ENCODE measurements at regions not wholly inside any gene's neighbourhood (a gene's known extent, or its start where the extent isn't known, plus 50 kb on each side); places are given as distances from the start of the nearest gene placed in this dataset.

- no peak overlapping the region for H3K27ac ChIP-seq
- H3K9ac ChIP-seq: no peak overlapping the region
- H3K4me3 ChIP-seq (IDR thresholded peaks at IDR 0.05; ENCODE audit: insufficient read depth, low read depth, low read length): no peak overlapping the region
- H3K79me2 ChIP-seq (ENCODE audit: insufficient read depth, low read depth): no peaks in the 10 kb centered on the region
- no peaks in the 10 kb centered on the region for H3K4me1 ChIP-seq (ENCODE audit: low read depth, poor library complexity, severe bottlenecking)
- no peak overlapping the region for H3K4me2 ChIP-seq
- no peaks in the 10 kb centered on the region for H3K27me3 ChIP-seq (ENCODE audit: insufficient read depth, low read depth)
- H3K36me3 ChIP-seq (ENCODE audit: insufficient read depth): no peaks in the 10 kb centered on the region
- no peak for TF ChIP-seq CTCF (conservative IDR thresholded peaks at IDR 0.05; ENCODE audit: low read depth, low read length)
- H4K20me1 ChIP-seq (ENCODE audit: insufficient read depth): no peaks in the 10 kb centered on the region
- H2AFZ ChIP-seq (ENCODE audit: low read depth): no peak overlapping the region
Observed at GRCh38 chrX:39377157-39377556, 575.9 kb downstream of the MID1IP1 start.

- H3K4me2 ChIP-seq: no peak overlapping the region
- H3K9ac ChIP-seq: no peak overlapping the region
- no peak for TF ChIP-seq CTCF (conservative IDR thresholded peaks at IDR 0.05; ENCODE audit: low read depth, low read length)
- H4K20me1 ChIP-seq (ENCODE audit: insufficient read depth): no peaks in the 10 kb centered on the region
- H3K4me3 ChIP-seq (IDR thresholded peaks at IDR 0.05; ENCODE audit: insufficient read depth, low read depth, low read length): no peak overlapping the region
- H3K79me2 ChIP-seq (ENCODE audit: insufficient read depth, low read depth): no peaks in the 10 kb centered on the region
- no peak overlapping the region for H2AFZ ChIP-seq (ENCODE audit: low read depth)
- no peaks in the 10 kb centered on the region for H3K36me3 ChIP-seq (ENCODE audit: insufficient read depth)
- no peaks in the 10 kb centered on the region for H3K4me1 ChIP-seq (ENCODE audit: low read depth, poor library complexity, severe bottlenecking)
- no peaks in the 10 kb centered on the region for H3K27me3 ChIP-seq (ENCODE audit: insufficient read depth, low read depth)
- H3K27ac ChIP-seq: no peak overlapping the region
Observed at GRCh38 chrX:39377773-39378172, 576.5 kb downstream of the MID1IP1 start.

GRCh38 chrX:39381422-39381821 lies 580.2 kb downstream of the MID1IP1 start:
- H3K4me1 ChIP-seq (ENCODE audit: low read depth, poor library complexity, severe bottlenecking): no peaks in the 10 kb centered on the region
- no peak overlapping the region for H3K4me2 ChIP-seq
- no peak overlapping the region for H2AFZ ChIP-seq (ENCODE audit: low read depth)
- no peaks in the 10 kb centered on the region for H4K20me1 ChIP-seq (ENCODE audit: insufficient read depth)
- no peak overlapping the region for H3K27ac ChIP-seq
- H3K27me3 ChIP-seq (ENCODE audit: insufficient read depth, low read depth): no peaks in the 10 kb centered on the region
- no peak overlapping the region for H3K9ac ChIP-seq
- no peak for TF ChIP-seq CTCF (conservative IDR thresholded peaks at IDR 0.05; ENCODE audit: low read depth, low read length)
- H3K36me3 ChIP-seq (ENCODE audit: insufficient read depth): no peaks in the 10 kb centered on the region
- H3K79me2 ChIP-seq (ENCODE audit: insufficient read depth, low read depth): no peaks in the 10 kb centered on the region
- no peak overlapping the region for H3K4me3 ChIP-seq (IDR thresholded peaks at IDR 0.05; ENCODE audit: insufficient read depth, low read depth, low read length)

- H3K27ac ChIP-seq: no peak overlapping the region
- H3K4me1 ChIP-seq (ENCODE audit: low read depth, poor library complexity, severe bottlenecking): no peaks in the 10 kb centered on the region
- no peak for TF ChIP-seq CTCF (conservative IDR thresholded peaks at IDR 0.05; ENCODE audit: low read depth, low read length)
- H3K9ac ChIP-seq: no peak overlapping the region
- H4K20me1 ChIP-seq (ENCODE audit: insufficient read depth): no peaks in the 10 kb centered on the region
- no peak overlapping the region for H3K4me2 ChIP-seq
- H3K4me3 ChIP-seq (IDR thresholded peaks at IDR 0.05; ENCODE audit: insufficient read depth, low read depth, low read length): no peak overlapping the region
- no peaks in the 10 kb centered on the region for H3K79me2 ChIP-seq (ENCODE audit: insufficient read depth, low read depth)
- H2AFZ ChIP-seq (ENCODE audit: low read depth): no peak overlapping the region
- H3K27me3 ChIP-seq (ENCODE audit: insufficient read depth, low read depth): no peaks in the 10 kb centered on the region
- H3K36me3 ChIP-seq (ENCODE audit: insufficient read depth): no peaks in the 10 kb centered on the region
Observed at GRCh38 chrX:39384996-39385395, 583.7 kb downstream of the MID1IP1 start.

- H3K4me1 ChIP-seq (ENCODE audit: low read depth, poor library complexity, severe bottlenecking): no peaks in the 10 kb centered on the region
- no peak overlapping the region for H2AFZ ChIP-seq (ENCODE audit: low read depth)
- H4K20me1 ChIP-seq (ENCODE audit: insufficient read depth): no peaks in the 10 kb centered on the region
- H3K27ac ChIP-seq: no peak overlapping the region
- H3K36me3 ChIP-seq (ENCODE audit: insufficient read depth): no peaks in the 10 kb centered on the region
- no peaks in the 10 kb centered on the region for H3K27me3 ChIP-seq (ENCODE audit: insufficient read depth, low read depth)
- no peaks in the 10 kb centered on the region for H3K79me2 ChIP-seq (ENCODE audit: insufficient read depth, low read depth)
- no peak overlapping the region for H3K4me2 ChIP-seq
- no peak for TF ChIP-seq CTCF (conservative IDR thresholded peaks at IDR 0.05; ENCODE audit: low read depth, low read length)
- H3K9ac ChIP-seq: no peak overlapping the region
- no peak overlapping the region for H3K4me3 ChIP-seq (IDR thresholded peaks at IDR 0.05; ENCODE audit: insufficient read depth, low read depth, low read length)
Observed at GRCh38 chrX:39388730-39389129, 587.5 kb downstream of the MID1IP1 start.
